ENCODE measurements at regions not wholly inside any gene's neighbourhood (a gene's known extent, or its start where the extent isn't known, plus 50 kb on each side); places are given as distances from the start of the nearest gene placed in this dataset.

- H3K9me3 ChIP-seq, result no peaks in the 10 kb centered on the region
- H3K27me3 ChIP-seq, result no peaks in the 10 kb centered on the region
- no peak overlapping the region for H3K4me3 ChIP-seq
- TF ChIP-seq POLR2A (IDR thresholded peaks at IDR 0.05) (no peak), CTCF (IDR thresholded peaks at IDR 0.05) (no peak)
- DNase-seq, result peak in 2 of 3 donors; percentile 40
- no peak overlapping the region for H3K27ac ChIP-seq
- H3K4me1 ChIP-seq, result no peaks in the 10 kb centered on the region
- H3K36me3 ChIP-seq, result no peaks in the 10 kb centered on the region
Measured at GRCh38 chr7:388023-388960, 98.3 kb downstream of the FOXL3 start.

- Histone ChIP-seq H3K9me3 (no peaks in the 10 kb centered on the region), H3K27ac (no peak overlapping the region), H3K4me1 (no peaks in the 10 kb centered on the region), H3K27me3 (no peaks in the 10 kb centered on the region), H3K36me3 (no peaks in the 10 kb centered on the region), H3K4me3 (no peak overlapping the region)
- TF ChIP-seq CTCF (IDR thresholded peaks at IDR 0.05), result no peak
- no peak for TF ChIP-seq POLR2A (IDR thresholded peaks at IDR 0.05)
- DNase-seq, result no peak
Measured at GRCh38 chr7:388961-389701, 99.2 kb downstream of the FOXL3 start.

- H3K27me3 ChIP-seq, result no peaks in the 10 kb centered on the region
- no peak for TF ChIP-seq CTCF (IDR thresholded peaks at IDR 0.05)
- no peak for TF ChIP-seq POLR2A (IDR thresholded peaks at IDR 0.05)
- H3K27ac ChIP-seq, result no peak overlapping the region
- no peak overlapping the region for H3K4me3 ChIP-seq
- H3K9me3 ChIP-seq, result no peaks in the 10 kb centered on the region
- H3K36me3 ChIP-seq, result no peaks in the 10 kb centered on the region
- no peaks in the 10 kb centered on the region for H3K4me1 ChIP-seq
- DNase-seq, result peak in 2 of 3 donors; percentile 36 to 37
Measured at GRCh38 chr7:389911-390601, 100.1 kb downstream of the FOXL3 start.

GRCh38 chr7:390761-391410 is 100.9 kb downstream of the FOXL3 start:
- Histone ChIP-seq H3K4me1 (no peaks in the 10 kb centered on the region), H3K27ac (no peak overlapping the region), H3K9me3 (peaks cover 0 to 1% (median 0%) of the 10 kb centered on the region in 4 donors), H3K36me3 (no peaks in the 10 kb centered on the region), H3K27me3 (no peaks in the 10 kb centered on the region), H3K4me3 (no peak overlapping the region)
- peak in 2 of 3 donors; percentile 30 to 34 for DNase-seq
- TF ChIP-seq CTCF (IDR thresholded peaks at IDR 0.05) (no peak), POLR2A (IDR thresholded peaks at IDR 0.05) (no peak)

- Histone ChIP-seq H3K27ac (no peak overlapping the region), H3K4me3 (no peak overlapping the region), H3K4me1 (no peaks in the 10 kb centered on the region), H3K36me3 (no peaks in the 10 kb centered on the region), H3K27me3 (no peaks in the 10 kb centered on the region), H3K9me3 (peaks cover 0 to 7% (median 0%) of the 10 kb centered on the region in 4 donors)
- TF ChIP-seq CTCF (IDR thresholded peaks at IDR 0.05) (no peak), POLR2A (IDR thresholded peaks at IDR 0.05) (no peak)
- DNase-seq, result peak in 2 of 3 donors; percentile 37 to 47
Measured at GRCh38 chr7:391411-391951, 101.5 kb downstream of the FOXL3 start.
